ENCODE measurements at regions not wholly inside any gene's neighbourhood (a gene's known extent, or its start where the extent isn't known, plus 50 kb on each side); places are given as distances from the start of the nearest gene placed in this dataset.

- no peak for DNase-seq
Measured at GRCh38 chr2:38170733-38171132, 94.8 kb upstream of the CYP1B1 start.

DNA sequence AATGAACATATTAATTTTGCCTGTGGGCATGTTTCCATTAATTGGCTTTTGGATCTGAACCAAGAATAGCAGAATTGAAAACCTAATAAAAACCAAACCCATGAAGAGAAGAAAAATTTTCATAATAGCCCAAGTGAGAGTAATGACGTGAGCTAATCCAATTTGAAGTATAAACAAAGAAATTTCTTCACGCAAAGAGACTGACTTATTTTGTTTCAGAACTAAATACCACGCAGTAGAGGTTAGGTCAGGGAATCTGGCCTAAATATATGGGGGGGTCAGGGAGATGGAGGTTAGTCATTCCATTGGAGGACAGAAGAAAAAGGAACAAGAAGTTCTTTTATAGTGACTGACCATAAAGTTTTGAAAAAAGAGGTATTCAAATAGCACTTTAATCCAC is 94.1 kb upstream of the CYP1B1 start:
- DNase-seq = no peak

DNA sequence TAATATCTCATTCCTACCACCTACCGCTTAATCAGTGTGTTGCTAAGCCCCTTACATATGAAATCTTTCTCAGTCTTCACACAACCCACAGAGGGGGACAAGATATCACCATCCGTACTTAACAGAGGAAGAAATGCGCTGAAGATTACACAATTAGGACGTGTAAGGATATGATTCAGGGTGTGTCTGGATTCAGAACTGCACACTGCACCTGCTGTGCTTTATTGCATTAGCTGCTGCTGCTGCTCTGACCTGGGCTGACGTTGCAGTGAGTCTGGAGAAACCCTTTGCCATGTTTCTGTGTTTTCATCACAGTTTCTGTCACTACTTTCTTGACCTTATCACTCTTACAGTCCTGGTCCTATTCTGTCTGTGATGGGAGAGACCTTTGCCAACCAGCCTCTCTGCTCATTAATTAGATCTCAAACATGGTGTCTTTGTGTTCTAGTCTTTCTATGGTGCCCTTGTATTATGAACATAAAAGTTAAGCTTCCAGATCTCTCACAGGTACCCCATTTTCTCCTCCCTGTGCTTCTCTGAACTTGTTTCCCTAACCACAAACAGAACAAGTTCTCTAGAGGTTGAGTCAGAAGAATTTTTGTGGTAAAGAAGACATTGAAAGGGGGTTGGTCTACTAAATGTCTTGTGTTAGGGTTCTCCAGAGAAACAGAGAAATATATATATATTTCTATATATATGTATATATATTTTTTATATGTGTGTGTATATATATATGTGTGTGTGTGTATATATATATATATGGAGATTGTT is 92.9 kb upstream of the CYP1B1 start:
- DNase-seq = no peak

- no peak for DNase-seq
Measured at GRCh38 chr2:38167968-38168350, 92.0 kb upstream of the CYP1B1 start.

GRCh38 chr2:38165698-38166097 is 89.7 kb upstream of the CYP1B1 start:
- no peak for DNase-seq

DNA sequence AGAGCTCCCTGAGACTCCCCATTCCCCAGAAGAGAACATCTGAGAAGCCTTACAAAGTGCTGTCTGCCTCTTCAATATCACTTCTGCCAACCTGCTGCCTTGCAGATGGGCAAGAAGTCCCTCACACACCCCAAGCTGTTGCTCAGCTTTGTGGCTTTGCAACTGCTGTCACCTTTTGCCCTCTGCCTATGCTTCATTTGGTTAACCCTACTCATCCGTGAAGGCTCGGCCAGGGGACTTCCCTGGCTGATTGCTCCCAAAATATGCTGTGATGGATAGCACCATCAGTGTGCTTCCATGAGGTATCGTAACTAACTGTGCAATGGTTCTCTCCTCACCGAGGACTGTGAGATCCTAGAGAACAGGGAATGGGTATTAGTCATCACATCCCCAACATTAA is 88.9 kb upstream of the CYP1B1 start:
- DNase-seq = no peak

DNA sequence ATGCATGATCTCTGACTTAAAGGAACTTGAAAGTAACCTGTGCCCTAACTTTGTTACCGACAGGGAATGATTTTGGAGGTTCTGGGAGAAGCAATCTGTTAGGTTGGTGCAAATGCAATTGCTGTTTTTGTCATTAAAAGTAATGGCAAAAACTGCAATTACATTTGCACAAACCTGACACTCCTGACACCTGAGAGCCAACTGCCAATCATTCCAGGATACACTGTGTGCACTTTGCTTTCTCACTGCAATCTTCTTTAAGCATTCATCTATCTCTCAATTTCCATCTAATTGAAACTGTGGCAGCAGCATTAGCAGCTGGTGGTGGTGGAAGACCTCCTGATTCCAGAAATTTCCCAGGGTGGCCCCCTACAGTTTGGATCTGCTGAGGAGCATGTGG is 87.6 kb upstream of the CYP1B1 start:
- no peak for DNase-seq

GRCh38 chr2:38163006-38163405 is 87.1 kb upstream of the CYP1B1 start:
- DNase-seq = no peak

- DNase-seq = no peak
Measured at GRCh38 chr2:38160516-38160915, 84.6 kb upstream of the CYP1B1 start.

- no peak for DNase-seq
Measured at GRCh38 chr2:38159597-38159996, 83.6 kb upstream of the CYP1B1 start.

DNA sequence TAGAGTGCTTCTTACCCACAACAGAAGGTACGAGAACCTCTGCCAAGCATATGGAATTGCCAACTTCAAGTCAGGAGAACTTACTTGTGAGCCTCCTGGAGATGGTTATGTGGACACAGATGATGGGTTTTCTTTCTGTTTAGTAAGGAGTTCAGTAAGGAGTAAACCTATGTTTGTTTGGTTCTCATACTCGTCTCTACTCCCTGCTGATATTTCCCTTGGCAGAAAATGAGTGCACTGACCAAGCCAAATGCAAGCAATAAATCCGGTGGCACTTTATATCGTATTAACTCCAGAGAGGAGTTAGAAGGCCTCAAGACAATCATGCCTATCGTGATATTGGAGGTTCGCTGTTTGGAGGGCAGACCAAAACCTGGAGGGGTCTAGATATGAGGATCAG is 83.2 kb upstream of the CYP1B1 start:
- no peak for DNase-seq

DNA sequence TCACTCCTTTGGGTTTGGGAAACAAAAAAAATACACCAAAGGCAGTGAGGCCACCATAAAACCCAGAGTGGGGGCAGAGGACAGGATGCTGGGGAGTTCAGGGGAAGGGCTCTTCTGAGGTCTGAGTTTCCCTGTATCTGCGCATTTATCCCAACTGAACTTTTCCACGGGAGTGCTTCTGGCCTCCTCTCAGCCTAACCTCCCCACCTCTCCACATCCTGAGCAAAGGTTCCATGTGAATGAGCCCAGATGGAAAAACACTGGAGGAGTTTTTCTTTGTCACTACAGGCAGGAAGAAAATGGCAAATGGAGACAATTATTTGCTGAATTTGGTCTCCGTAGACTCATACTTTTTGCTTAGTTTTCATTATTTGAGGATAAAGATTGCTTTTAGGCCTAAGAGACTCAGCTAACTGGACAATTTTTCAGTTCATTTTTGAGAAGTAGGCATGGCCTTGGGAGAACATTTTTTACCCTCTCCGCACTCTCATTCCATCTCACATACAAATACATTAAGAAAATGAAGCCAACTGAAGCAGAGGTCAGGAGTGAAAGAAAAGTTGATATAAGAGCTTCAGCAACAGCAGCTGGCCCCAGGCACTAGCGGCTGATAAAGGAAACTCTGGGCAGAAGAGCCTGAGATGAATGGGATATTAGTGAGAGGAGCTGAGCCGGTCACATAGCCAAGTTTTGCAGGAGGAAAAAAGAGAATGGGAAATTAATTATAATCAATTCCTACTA is 82.6 kb upstream of the CYP1B1 start:
- DNase-seq = no peak

DNA sequence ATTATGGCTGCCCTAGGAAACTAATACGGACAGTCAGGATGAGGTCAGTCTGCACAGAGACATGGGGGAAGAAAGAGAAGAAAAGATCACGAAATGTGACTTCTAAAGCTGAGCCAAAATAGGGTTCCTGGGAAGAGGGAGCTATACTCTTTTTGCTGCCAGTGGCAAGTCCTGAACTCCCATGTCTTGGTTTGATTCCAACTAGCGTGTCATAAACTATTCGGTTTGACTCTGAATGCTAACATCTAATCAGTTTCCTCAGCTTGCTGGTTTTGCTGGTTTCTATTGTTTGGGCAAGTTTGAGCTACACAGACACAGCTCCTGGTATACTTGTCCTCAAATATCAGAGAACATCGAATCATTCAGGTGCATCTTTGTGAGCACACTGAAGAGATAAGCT is 80.5 kb upstream of the CYP1B1 start:
- no peak for DNase-seq

DNA sequence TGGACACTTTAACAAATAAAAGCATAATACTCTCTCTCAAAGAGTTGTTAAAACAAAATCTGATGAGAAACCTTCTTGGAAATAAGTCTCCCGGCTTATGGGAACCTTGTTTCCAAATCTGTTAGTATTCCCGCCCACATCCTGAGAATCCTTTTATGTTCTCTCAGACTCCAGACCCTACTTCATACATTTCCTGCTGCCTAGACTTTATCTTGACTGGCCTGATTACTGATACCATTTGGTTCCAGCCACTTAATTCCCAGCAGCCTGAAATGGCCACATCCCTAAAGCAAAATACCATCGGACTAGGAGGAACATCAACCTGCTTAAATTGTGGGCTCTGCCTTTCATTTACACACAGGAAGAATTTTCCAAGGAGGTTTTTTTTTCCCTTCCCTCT is 79.1 kb upstream of the CYP1B1 start:
- DNase-seq = no peak

DNA sequence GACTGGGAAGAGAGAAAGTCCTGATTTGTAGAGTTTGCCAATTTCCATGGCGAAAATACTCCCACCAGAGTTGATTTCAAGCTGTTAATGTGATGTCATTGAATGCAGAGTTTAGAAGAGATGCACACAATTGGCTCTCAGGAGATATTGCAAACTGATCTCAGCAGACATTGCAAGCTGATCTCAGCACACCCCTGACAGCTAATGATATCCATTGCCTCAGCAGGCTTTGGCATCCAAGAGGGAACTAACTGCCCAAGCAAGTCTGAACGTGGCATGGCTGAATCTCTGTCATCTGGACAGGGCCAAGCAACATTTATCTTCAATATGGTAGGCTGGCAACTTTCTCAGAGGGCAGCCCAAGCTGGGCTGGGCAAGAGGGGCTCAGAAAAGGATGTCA is 78.4 kb upstream of the CYP1B1 start:
- no peak for DNase-seq

GRCh38 chr2:38153476-38154135 is 77.7 kb upstream of the CYP1B1 start:
- no peak for DNase-seq

GRCh38 chr2:38152913-38153312 is 77.0 kb upstream of the CYP1B1 start:
- DNase-seq = no peak

DNA sequence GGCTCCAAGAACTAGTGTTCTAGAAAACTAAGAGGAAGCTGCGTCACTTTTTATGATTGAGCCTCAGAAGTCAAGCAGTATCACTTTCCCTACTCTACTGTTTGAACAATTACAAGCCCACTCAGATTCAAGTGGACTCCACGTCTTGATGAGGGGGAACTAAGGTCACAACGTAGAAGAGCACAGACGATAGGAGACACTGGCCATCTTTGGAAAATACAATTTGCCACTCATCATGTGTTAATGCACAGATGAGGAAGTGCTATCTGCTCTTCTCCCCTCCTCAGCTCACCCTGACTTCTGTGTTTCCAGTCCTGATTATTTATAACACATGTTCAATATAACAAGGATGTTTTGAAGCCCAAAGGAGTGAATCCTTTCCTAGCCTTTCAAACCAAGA is 76.1 kb upstream of the CYP1B1 start:
- DNase-seq = no peak

GRCh38 chr2:38149531-38149930 is 73.6 kb upstream of the CYP1B1 start:
- no peak for DNase-seq

GRCh38 chr2:38148501-38148900 is 72.5 kb upstream of the CYP1B1 start:
- DNase-seq = no peak

DNA sequence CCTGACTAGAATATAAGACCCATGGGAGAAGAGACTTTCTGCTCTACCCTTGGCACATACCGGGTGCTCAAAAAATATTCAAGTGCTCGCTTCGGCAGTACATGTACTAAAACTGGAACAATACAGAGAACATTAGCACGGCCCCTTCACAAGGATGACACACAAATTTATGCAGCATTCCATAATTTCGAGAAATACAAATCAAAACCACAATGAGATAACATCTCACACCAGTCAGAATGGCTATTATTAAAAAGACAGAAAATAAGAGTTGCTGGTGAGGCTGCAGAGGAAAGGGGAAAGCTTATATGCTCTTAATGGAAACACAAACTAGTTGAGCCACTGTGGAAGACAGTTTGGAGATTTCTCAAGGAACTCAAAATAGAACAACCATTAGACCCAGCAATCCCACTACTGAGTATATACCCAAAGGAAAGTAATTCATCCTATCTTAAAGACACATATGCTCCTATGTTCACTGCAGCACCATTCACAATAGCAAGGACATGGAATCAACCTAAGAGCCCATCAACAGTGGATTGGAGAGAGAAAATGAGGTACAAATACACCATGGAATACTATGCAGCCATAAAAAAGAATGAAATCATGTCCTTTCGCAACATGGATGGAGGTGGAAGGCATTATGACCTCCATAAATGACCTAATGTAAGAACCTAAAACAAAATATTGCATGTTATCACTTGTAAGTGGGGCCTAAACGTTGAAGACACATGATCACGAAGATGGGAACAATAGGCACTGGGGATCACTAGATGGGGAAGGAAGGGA is 71.6 kb upstream of the CYP1B1 start:
- no peak for DNase-seq

DNA sequence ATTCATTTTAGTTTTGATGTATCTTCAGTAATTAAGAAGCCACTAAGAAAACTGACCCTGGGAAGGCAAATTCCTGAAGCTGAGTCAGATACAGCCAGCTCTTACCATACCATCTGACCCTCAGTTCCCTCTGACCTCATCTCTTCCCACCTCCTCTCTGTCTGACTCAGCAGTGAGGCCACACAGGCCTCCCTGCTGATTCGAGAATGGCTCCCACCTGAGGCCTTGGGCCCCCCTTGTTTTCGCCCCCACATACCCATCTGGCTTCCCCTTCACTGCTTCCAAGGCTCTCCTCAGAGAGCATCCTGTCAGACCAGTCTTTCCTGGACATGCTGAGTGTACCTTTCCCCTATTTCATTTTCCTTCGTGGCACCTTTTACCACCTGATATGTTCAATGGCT is 71.0 kb upstream of the CYP1B1 start:
- DNase-seq = no peak

- DNase-seq = no peak
Measured at GRCh38 chr2:38146275-38146906, 70.4 kb upstream of the CYP1B1 start.

All from GF-D8 (cell line).